SJCRH30 (cell line): ENCODE measurements at regions not wholly inside any gene's neighbourhood (a gene's known extent, or its start where the extent isn't known, plus 50 kb on each side); places are given as distances from the start of the nearest gene placed in this dataset.

ENCODE experiments used
- DNase-seq, 2 experiments: peaks; one replicate each; pipeline ENCODE4 v3.0.0-alpha.2; 2015 to 2020
- H3K27ac ChIP-seq: fragments of 250-450 bp; sonication (Bioruptor Pico); 2 replicates; pipeline ENCODE4 v1.5.1; 2020; ENCODE audit warnings: mild to moderate bottlenecking, moderate library complexity
- H3K27me3 ChIP-seq: fragments of 250-450 bp; sonication (Bioruptor Pico); 2 replicates; pipeline ENCODE4 v1.5.1; 2020; ENCODE audit warnings: mild to moderate bottlenecking, moderate library complexity
- H3K36me3 ChIP-seq: fragments of 250-450 bp; sonication (Bioruptor Pico); 2 replicates; pipeline ENCODE4 v1.5.1; 2020; ENCODE audit warnings: mild to moderate bottlenecking, moderate library complexity
- H3K4me1 ChIP-seq: fragments of 250-450 bp; sonication (Bioruptor Pico); 2 replicates; pipeline ENCODE4 v1.5.1; 2020; ENCODE audit warnings: mild to moderate bottlenecking, moderate library complexity
- H3K4me3 ChIP-seq: fragments of 250-450 bp; sonication (Bioruptor Pico); 2 replicates; pipeline ENCODE4 v1.5.1; 2020; ENCODE audit warnings: mild to moderate bottlenecking, moderate library complexity
- H3K9me3 ChIP-seq: fragments of 250-450 bp; sonication (Bioruptor Pico); replicated peaks from 2 replicates; pipeline ENCODE4 v1.5.1; 2020; ENCODE audit warnings: mild to moderate bottlenecking, moderate library complexity

DNA sequence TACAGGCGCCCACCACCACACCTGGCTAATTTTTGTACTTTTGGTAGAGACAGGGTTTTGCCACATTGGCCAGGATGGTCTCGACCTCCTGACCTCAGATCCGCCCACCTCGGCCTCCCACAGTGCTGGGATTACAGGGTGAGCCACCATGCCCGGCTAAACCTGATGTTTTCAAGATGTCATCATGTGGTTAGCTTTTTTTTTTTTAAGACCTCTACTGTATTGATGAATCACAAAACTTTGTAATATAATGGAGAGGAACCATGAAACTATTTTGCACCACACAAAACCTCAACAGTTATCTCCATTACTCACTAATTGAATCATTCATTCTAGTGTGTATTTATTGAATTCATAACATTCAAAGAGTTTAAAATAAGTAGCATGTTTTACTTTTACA is 94.7 kb upstream of the NEIL3 start:
- H3K27ac ChIP-seq, result no peak overlapping the region
- H3K4me3 ChIP-seq, result no peak overlapping the region
- H3K36me3 ChIP-seq, result no peaks in the 10 kb centered on the region
- no peaks in the 10 kb centered on the region for H3K9me3 ChIP-seq
- H3K27me3 ChIP-seq, result no peaks in the 10 kb centered on the region
- DNase-seq, result no peak
- no peaks in the 10 kb centered on the region for H3K4me1 ChIP-seq

DNA sequence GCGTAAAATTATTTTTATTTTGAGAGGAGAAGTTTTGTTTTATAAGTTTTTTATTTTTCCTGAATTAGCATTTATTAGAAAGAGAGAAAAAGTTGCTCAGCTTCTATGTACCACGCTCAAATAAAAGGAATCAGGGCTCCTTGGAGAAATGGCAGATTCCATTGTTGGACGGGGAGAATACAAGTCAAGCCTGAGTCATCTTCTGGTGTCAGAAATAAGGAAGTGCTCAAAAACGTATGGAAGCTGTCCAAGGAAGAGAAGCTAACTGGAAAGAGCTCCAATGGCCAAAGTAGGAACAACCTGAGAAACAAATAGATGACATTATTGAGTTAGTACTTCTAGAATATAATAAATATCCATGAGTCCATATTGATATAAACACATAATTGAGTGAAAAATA is 89.3 kb upstream of the NEIL3 start:
- no peak for DNase-seq

GRCh38 chr4:177222781-177223180 is 86.9 kb upstream of the NEIL3 start:
- no peaks in the 10 kb centered on the region for H3K36me3 ChIP-seq
- H3K9me3 ChIP-seq, result no peaks in the 10 kb centered on the region
- no peak for DNase-seq
- no peaks in the 10 kb centered on the region for H3K27me3 ChIP-seq
- no peak overlapping the region for H3K4me3 ChIP-seq
- H3K4me1 ChIP-seq, result no peaks in the 10 kb centered on the region
- H3K27ac ChIP-seq, result no peak overlapping the region

More for the DNA sequence above, 89.3 kb upstream of the NEIL3 start:
- no peak overlapping the region for H3K27ac ChIP-seq
- no peaks in the 10 kb centered on the region for H3K4me1 ChIP-seq
- no peaks in the 10 kb centered on the region for H3K9me3 ChIP-seq
- no peaks in the 10 kb centered on the region for H3K36me3 ChIP-seq
- no peaks in the 10 kb centered on the region for H3K27me3 ChIP-seq
- no peak overlapping the region for H3K4me3 ChIP-seq

GRCh38 chr4:177225605-177226004 is 84.1 kb upstream of the NEIL3 start:
- H3K9me3 ChIP-seq, result no peaks in the 10 kb centered on the region
- no peaks in the 10 kb centered on the region for H3K4me1 ChIP-seq
- no peak for DNase-seq
- no peaks in the 10 kb centered on the region for H3K36me3 ChIP-seq
- no peaks in the 10 kb centered on the region for H3K27me3 ChIP-seq
- H3K27ac ChIP-seq, result no peak overlapping the region
- no peak overlapping the region for H3K4me3 ChIP-seq

DNA sequence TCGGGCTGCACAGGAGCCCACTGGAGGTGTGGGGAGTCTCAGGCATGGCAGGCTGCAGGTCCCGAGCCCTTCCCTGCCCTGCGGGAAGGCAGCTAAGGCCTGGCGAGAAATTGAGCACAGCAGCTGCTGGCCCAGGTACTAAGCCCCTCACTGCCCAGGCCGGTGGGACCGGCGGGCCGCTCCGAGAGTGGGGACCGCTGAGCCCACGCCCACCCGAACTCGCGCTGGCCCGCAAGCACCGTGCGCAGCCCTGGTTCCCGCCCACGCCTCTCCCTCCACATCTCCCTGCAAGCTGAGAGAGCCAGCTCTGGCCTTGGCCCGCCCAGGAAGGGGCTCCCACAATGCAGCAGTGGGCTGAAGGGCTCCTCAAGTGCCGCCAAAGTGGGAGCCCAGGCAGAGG is 82.0 kb upstream of the NEIL3 start:
- Histone ChIP-seq H3K9me3 (no peaks in the 10 kb centered on the region), H3K27ac (no peak overlapping the region), H3K27me3 (no peaks in the 10 kb centered on the region), H3K4me1 (no peaks in the 10 kb centered on the region), H3K4me3 (no peak overlapping the region), H3K36me3 (no peaks in the 10 kb centered on the region)
- no peak for DNase-seq

- no peak overlapping the region for H3K27ac ChIP-seq
- DNase-seq, result peak in 1 of 2 experiments; percentile 4
These were observed 81.1 kb upstream of the NEIL3 start for GRCh38 chr4:177228599-177228998.

DNA sequence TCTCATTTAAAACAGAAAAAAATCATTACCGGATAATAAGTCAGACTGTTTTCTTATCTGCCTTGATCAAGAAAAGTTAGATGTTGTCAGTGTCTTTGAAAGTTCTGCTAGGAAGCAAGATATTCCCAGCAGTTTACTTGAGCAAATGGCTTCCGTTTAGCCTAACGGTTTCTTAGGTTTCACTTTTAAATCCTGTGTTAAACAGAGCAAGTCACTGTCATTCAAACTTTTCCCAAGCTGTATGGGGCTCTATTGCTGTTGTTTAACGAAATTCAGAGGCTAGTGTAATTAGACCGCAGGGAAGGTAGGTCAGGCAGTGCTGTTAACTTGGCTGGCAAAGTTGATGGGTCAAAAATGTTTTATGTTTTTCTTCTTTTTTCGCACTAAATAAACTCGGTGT is 80.3 kb upstream of the NEIL3 start:
- Histone ChIP-seq H3K27me3 (no peaks in the 10 kb centered on the region), H3K9me3 (no peaks in the 10 kb centered on the region), H3K4me1 (no peaks in the 10 kb centered on the region), H3K36me3 (no peaks in the 10 kb centered on the region), H3K4me3 (peak overlapping the region; percentile 22), H3K27ac (no peak overlapping the region)
- peak in 1 of 2 experiments; percentile 6 for DNase-seq

More at GRCh38 chr4:177228599-177228998, 81.1 kb upstream of the NEIL3 start:
- no peak overlapping the region for H3K4me3 ChIP-seq
- no peaks in the 10 kb centered on the region for H3K36me3 ChIP-seq
- no peaks in the 10 kb centered on the region for H3K4me1 ChIP-seq
- H3K9me3 ChIP-seq, result no peaks in the 10 kb centered on the region
- no peaks in the 10 kb centered on the region for H3K27me3 ChIP-seq

GRCh38 chr4:177232473-177232872 is 77.2 kb upstream of the NEIL3 start:
- no peak for DNase-seq
- H3K27me3 ChIP-seq, result no peaks in the 10 kb centered on the region
- no peaks in the 10 kb centered on the region for H3K36me3 ChIP-seq
- H3K27ac ChIP-seq, result no peak overlapping the region
- no peak overlapping the region for H3K4me3 ChIP-seq
- H3K9me3 ChIP-seq, result no peaks in the 10 kb centered on the region
- no peaks in the 10 kb centered on the region for H3K4me1 ChIP-seq

- Histone ChIP-seq H3K36me3 (no peaks in the 10 kb centered on the region), H3K27ac (no peak overlapping the region), H3K27me3 (no peaks in the 10 kb centered on the region), H3K9me3 (no peaks in the 10 kb centered on the region), H3K4me3 (no peak overlapping the region), H3K4me1 (no peaks in the 10 kb centered on the region)
- no peak for DNase-seq
These were observed 74.6 kb upstream of the NEIL3 start for GRCh38 chr4:177235026-177235425.

DNA sequence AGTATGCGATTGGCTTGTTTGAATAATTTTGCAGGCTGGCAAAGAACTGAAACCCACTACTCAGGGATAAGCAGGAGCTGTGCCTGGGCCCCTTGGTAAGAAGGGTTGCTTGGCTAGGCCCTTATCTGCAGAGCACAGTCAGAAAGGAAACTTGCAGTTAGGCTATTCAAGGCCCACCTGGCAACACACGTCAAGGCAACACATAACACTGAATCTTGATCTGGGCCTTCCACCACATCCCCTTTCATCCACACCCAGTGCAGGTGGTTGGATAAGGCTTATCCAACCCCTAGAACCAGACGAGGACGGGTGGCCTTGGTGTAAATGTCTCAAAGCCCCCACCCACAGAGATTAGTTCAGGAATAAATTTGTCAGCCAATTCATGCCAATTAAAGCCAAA is 72.8 kb upstream of the NEIL3 start:
- Histone ChIP-seq H3K27me3 (no peaks in the 10 kb centered on the region), H3K27ac (no peak overlapping the region), H3K36me3 (no peaks in the 10 kb centered on the region), H3K4me3 (no peak overlapping the region), H3K9me3 (no peaks in the 10 kb centered on the region), H3K4me1 (no peaks in the 10 kb centered on the region)
- DNase-seq, result peak in 1 of 2 experiments; percentile 5

DNA sequence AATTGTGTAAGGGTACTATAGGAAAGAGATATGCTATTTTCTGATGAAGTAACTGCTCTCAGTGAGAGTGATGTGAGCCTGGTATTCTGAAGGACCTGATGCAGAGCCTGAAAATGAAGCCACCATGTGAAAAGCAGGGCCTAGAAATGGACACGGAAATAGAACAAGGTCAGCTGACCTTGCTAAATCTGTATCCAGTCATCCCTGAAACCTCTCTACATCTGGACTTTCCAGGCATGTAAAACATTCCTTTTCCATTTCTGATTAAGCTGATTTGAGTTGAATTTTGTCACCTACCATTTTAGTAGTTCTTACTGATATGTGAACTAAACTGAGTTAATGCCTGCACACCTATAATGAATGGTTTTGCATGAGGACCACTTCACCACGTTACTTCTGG is 72.4 kb upstream of the NEIL3 start:
- Histone ChIP-seq H3K36me3 (no peaks in the 10 kb centered on the region), H3K4me3 (no peak overlapping the region), H3K27ac (no peak overlapping the region), H3K4me1 (no peaks in the 10 kb centered on the region), H3K27me3 (no peaks in the 10 kb centered on the region), H3K9me3 (no peaks in the 10 kb centered on the region)
- no peak for DNase-seq

GRCh38 chr4:177239477-177239876 is 70.2 kb upstream of the NEIL3 start:
- no peaks in the 10 kb centered on the region for H3K27me3 ChIP-seq
- H3K27ac ChIP-seq, result no peak overlapping the region
- no peak overlapping the region for H3K4me3 ChIP-seq
- H3K4me1 ChIP-seq, result no peaks in the 10 kb centered on the region
- no peaks in the 10 kb centered on the region for H3K9me3 ChIP-seq
- H3K36me3 ChIP-seq, result no peaks in the 10 kb centered on the region
- DNase-seq, result no peak

DNA sequence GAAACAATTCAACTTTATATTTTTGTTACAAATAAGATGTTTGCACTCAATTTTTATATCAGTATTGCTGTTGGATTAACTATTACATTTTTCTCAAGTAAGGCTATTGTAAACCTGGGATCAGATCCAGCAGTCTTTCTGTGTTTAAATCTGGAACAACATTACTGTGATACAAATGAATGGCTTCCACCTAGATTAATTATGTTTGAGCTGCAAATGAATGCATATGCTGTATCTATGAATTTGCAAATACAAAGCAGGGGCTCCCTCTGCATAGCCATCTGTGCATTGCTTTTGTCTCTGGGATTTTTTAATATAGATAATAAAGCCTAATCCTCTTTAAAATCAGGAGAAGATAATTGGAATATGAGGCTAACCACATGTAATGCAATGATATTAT is 69.8 kb upstream of the NEIL3 start:
- no peaks in the 10 kb centered on the region for H3K9me3 ChIP-seq
- H3K4me3 ChIP-seq, result no peak overlapping the region
- DNase-seq, result no peak
- no peaks in the 10 kb centered on the region for H3K27me3 ChIP-seq
- H3K27ac ChIP-seq, result no peak overlapping the region
- no peaks in the 10 kb centered on the region for H3K36me3 ChIP-seq
- no peaks in the 10 kb centered on the region for H3K4me1 ChIP-seq

- no peak overlapping the region for H3K27ac ChIP-seq
- H3K36me3 ChIP-seq, result no peaks in the 10 kb centered on the region
- no peaks in the 10 kb centered on the region for H3K9me3 ChIP-seq
- H3K4me1 ChIP-seq, result no peaks in the 10 kb centered on the region
- no peak for DNase-seq
- no peak overlapping the region for H3K4me3 ChIP-seq
- H3K27me3 ChIP-seq, result no peaks in the 10 kb centered on the region
These were observed 66.9 kb upstream of the NEIL3 start for GRCh38 chr4:177242651-177243286.

GRCh38 chr4:177246641-177247584 is 62.8 kb upstream of the NEIL3 start:
- H3K9me3 ChIP-seq, result no peaks in the 10 kb centered on the region
- H3K4me1 ChIP-seq, result no peaks in the 10 kb centered on the region
- H3K4me3 ChIP-seq, result no peak overlapping the region
- no peak overlapping the region for H3K27ac ChIP-seq
- H3K27me3 ChIP-seq, result no peaks in the 10 kb centered on the region
- no peaks in the 10 kb centered on the region for H3K36me3 ChIP-seq
- DNase-seq, result no peak
